ENCODE measurements at regions not wholly inside any gene's neighbourhood (a gene's known extent, or its start where the extent isn't known, plus 50 kb on each side); places are given as distances from the start of the nearest gene placed in this dataset.

DNA sequence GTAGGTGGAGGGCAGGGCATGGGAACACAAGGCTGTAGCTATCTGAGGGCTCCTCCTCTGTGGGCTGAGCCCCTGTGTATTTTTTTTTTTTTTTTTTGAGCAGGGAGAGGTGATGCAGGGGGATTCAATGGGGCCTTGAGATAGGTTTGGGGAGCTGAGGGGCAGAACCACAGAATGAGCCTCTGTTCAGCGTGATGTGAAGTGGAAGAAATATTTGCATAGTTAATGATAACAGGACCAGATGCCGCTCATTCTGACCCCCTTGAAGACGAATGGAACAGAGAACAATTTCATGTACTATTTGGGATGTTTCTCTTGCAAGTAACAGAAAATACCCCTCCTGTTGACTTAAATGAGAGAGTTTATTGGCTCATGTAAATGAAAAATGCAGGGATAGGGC, 69.7 kb upstream of the EMX2 start:
- H3K27ac Mint-ChIP-seq, result no peak overlapping the region
- ATAC-seq (ENCODE audit: poor library complexity), result no peak
- intact Hi-C loops (cut with DNase I, micrococcal nuclease), result no loop called here
- no peaks in the 10 kb centered on the region for H3K36me3 Mint-ChIP-seq (ENCODE audit: low read depth)
- DNase-seq, result no peak
- Histone ChIP-seq H3K27me3 (ENCODE audit: control insufficient read depth in 1 of 2, insufficient read depth in 2 of 2, low read length in 2 of 2) (peaks cover 0 to 8% of the 10 kb centered on the region in 2 experiments), H3K36me3 (ENCODE audit: insufficient read depth, low read length) (no peaks in the 10 kb centered on the region), H3K9me3 (ENCODE audit: control insufficient read depth in 1 of 2, insufficient read depth in 1 of 2, low read length in 2 of 2) (no peaks in the 10 kb centered on the region), H3K27ac (ENCODE audit: low read depth in 1 of 2, low read length in 2 of 2) (no peak overlapping the region), H3K4me3 (ENCODE audit: low read length) (no peak overlapping the region), H3K4me1 (ENCODE audit: insufficient read depth, low read length) (no peaks in the 10 kb centered on the region)
- no peak overlapping the region for H3K4me3 Mint-ChIP-seq
- H3K9me3 Mint-ChIP-seq, result no peaks in the 10 kb centered on the region
- peaks cover 31% of the 10 kb centered on the region for H3K27me3 Mint-ChIP-seq
- TF ChIP-seq CTCF (IDR thresholded peaks at IDR 0.05), result no peak
- no peaks in the 10 kb centered on the region for H3K4me1 Mint-ChIP-seq (ENCODE audit: low read depth)
- POLR2A ChIA-PET, result no interaction called here
- CTCF ChIA-PET, result no interaction called here

- no peak overlapping the region for H3K27ac ChIP-seq (ENCODE audit: low read depth in 1 of 2, low read length in 2 of 2)
- no peak for DNase-seq
- Mint-ChIP-seq H3K4me1 (ENCODE audit: low read depth) (no peaks in the 10 kb centered on the region), H3K27ac (no peak overlapping the region), H3K4me3 (no peak overlapping the region), H3K36me3 (ENCODE audit: low read depth) (no peaks in the 10 kb centered on the region), H3K27me3 (peaks cover 16% of the 10 kb centered on the region), H3K9me3 (no peaks in the 10 kb centered on the region)
- ChIA-PET POLR2A (no interaction called here), CTCF (no interaction called here)
- TF ChIP-seq CTCF (IDR thresholded peaks at IDR 0.05), result no peak
- ATAC-seq (ENCODE audit: poor library complexity), result no peak
- peaks cover 0 to 3% of the 10 kb centered on the region in 2 experiments for H3K27me3 ChIP-seq (ENCODE audit: control insufficient read depth in 1 of 2, insufficient read depth in 2 of 2, low read length in 2 of 2)
- H3K4me1 ChIP-seq (ENCODE audit: insufficient read depth, low read length), result no peaks in the 10 kb centered on the region
- intact Hi-C loops (cut with DNase I, micrococcal nuclease), result no loop called here
- H3K9me3 ChIP-seq (ENCODE audit: control insufficient read depth in 1 of 2, insufficient read depth in 1 of 2, low read length in 2 of 2), result no peaks in the 10 kb centered on the region
- no peaks in the 10 kb centered on the region for H3K36me3 ChIP-seq (ENCODE audit: insufficient read depth, low read length)
- no peak overlapping the region for H3K4me3 ChIP-seq (ENCODE audit: low read length)
These were observed 71.1 kb upstream of the EMX2 start for GRCh38 chr10:117471344-117471874.

- no peaks in the 10 kb centered on the region for H3K36me3 ChIP-seq (ENCODE audit: insufficient read depth, low read length)
- no peak overlapping the region for H3K4me3 Mint-ChIP-seq
- ChIA-PET POLR2A (no interaction called here), CTCF (no interaction called here)
- no peaks in the 10 kb centered on the region for H3K4me1 ChIP-seq (ENCODE audit: insufficient read depth, low read length)
- no peaks in the 10 kb centered on the region for H3K27me3 ChIP-seq (ENCODE audit: control insufficient read depth in 1 of 2, insufficient read depth in 2 of 2, low read length in 2 of 2)
- no peak overlapping the region for H3K27ac ChIP-seq (ENCODE audit: low read depth in 1 of 2, low read length in 2 of 2)
- DNase-seq, result no peak
- H3K4me1 Mint-ChIP-seq (ENCODE audit: low read depth), result no peaks in the 10 kb centered on the region
- H3K4me3 ChIP-seq (ENCODE audit: low read length), result no peak overlapping the region
- no peaks in the 10 kb centered on the region for H3K36me3 Mint-ChIP-seq (ENCODE audit: low read depth)
- no peak for TF ChIP-seq CTCF (IDR thresholded peaks at IDR 0.05)
- H3K27me3 Mint-ChIP-seq, result peaks cover 13% of the 10 kb centered on the region
- no peak overlapping the region for H3K27ac Mint-ChIP-seq
- no peak for ATAC-seq (ENCODE audit: poor library complexity)
- intact Hi-C loops (cut with DNase I, micrococcal nuclease), result no loop called here
- H3K9me3 ChIP-seq (ENCODE audit: control insufficient read depth in 1 of 2, insufficient read depth in 1 of 2, low read length in 2 of 2), result no peaks in the 10 kb centered on the region
- H3K9me3 Mint-ChIP-seq, result no peaks in the 10 kb centered on the region
These were observed 71.8 kb upstream of the EMX2 start for GRCh38 chr10:117470733-117471132.
